Urinary bladder (tissue), 3 donors: ENCODE measurements at regions not wholly inside any gene's neighbourhood (a gene's known extent, or its start where the extent isn't known, plus 50 kb on each side); places are given as distances from the start of the nearest gene placed in this dataset.

Experiments
- DNase-seq: peaks from one replicate; pipeline ENCODE4 v3.0.0-alpha.2; 2015; ENCODE audit errors: extremely low spot score
- H3K27ac ChIP-seq: one replicate; pipeline ENCODE4 v1.5.1; 2013; ENCODE audit warnings: low read depth, mild to moderate bottlenecking, moderate library complexity
- H3K36me3 ChIP-seq: one replicate; pipeline ENCODE4 v1.6.1; 2013; ENCODE audit warnings: mild to moderate bottlenecking, moderate library complexity; ENCODE audit not compliant: insufficient read depth
- H3K4me1 ChIP-seq: one replicate; pipeline ENCODE4 v1.6.1; 2013; ENCODE audit warnings: mild to moderate bottlenecking, moderate library complexity; ENCODE audit not compliant: insufficient read depth
- H3K4me3 ChIP-seq: one replicate; pipeline ENCODE4 v1.5.1; 2013; ENCODE audit warnings: low read depth, low read length
- WGBS: extraction: QIAGEN DNeasy Blood & Tissue Kit; methylation state at CpG from one replicate; pipeline ENCODE4 v1.1.7; 2013; 5-methylcytosine and 5-hydroxymethylcytosine counted together
- donor health status: healthy with polysubstance abuse.
- donor health status: healthy.

DNA sequence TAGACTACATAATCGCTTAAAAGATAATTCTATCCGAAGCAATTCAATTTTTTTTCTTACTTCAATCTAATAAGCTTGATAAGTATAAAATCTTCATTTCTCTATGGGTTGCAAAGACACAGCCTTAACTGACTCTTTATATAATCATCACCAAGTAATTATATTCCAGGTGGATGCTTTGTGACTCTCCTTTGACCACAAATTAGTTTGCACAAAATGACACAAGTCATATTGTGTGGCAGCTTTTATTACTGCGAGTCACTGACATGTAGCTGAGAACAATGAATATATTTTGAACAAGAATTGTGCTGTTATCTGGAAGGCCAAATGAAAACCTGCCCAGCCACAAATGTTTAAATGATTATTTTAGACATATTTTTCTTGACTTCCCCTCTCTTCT is 1727.8 kb downstream of the ARAP2 start:
- Histone ChIP-seq H3K27ac (no peak overlapping the region), H3K4me3 (no peak overlapping the region), H3K36me3 (no peaks in the 10 kb centered on the region), H3K4me1 (no peaks in the 10 kb centered on the region)
- no peak for DNase-seq
- WGBS = 93% methylated on average over 3 of the region's 3 CpGs

DNA sequence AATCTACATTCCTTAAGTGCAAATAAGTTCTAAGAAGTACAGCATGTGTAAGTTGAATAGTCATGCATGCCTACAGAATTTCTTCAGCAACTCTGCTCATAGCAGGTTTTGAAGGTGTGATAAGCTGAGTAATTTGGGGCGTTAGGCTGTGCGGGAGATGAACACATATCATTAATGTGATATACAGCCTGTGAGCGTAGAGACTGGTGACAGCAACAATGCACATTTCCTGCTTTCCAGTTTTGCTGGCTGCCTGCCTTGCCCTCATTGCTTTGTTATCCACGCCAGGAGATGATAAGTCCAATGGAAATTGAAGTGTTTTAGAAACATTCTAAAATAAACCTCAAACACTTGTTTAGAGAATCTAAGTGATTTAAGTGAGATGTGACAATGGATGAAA is 1709.4 kb downstream of the ARAP2 start:
- H3K4me1 ChIP-seq = no peaks in the 10 kb centered on the region
- WGBS = 16% methylated on average over 4 of the region's 4 CpGs
- H3K27ac ChIP-seq = no peak overlapping the region
- H3K4me3 ChIP-seq = no peak overlapping the region
- no peaks in the 10 kb centered on the region for H3K36me3 ChIP-seq
- no peak for DNase-seq

GRCh38 chr4:34566091-34566490 is 1678.2 kb downstream of the ARAP2 start:
- Histone ChIP-seq H3K27ac (no peak overlapping the region), H3K4me1 (no peaks in the 10 kb centered on the region), H3K4me3 (no peak overlapping the region), H3K36me3 (no peaks in the 10 kb centered on the region)
- DNase-seq = no peak
- 46% methylated on average over 2 of the region's 2 CpGs for WGBS

- H3K4me3 ChIP-seq = no peak overlapping the region
- no peak for DNase-seq
- WGBS = 27% methylated on average over 3 of the region's 3 CpGs
Observed at GRCh38 chr4:34572026-34572425, 1672.3 kb downstream of the ARAP2 start.

GRCh38 chr4:34615315-34615714 is 1629.0 kb downstream of the ARAP2 start:
- Histone ChIP-seq H3K27ac (no peak overlapping the region), H3K4me3 (no peak overlapping the region), H3K36me3 (no peaks in the 10 kb centered on the region), H3K4me1 (no peaks in the 10 kb centered on the region)
- no peak for DNase-seq
- WGBS = 82% methylated on average over 3 of the region's 3 CpGs

More at GRCh38 chr4:34572026-34572425, 1672.3 kb downstream of the ARAP2 start:
- Histone ChIP-seq H3K36me3 (no peaks in the 10 kb centered on the region), H3K4me1 (no peaks in the 10 kb centered on the region), H3K27ac (no peak overlapping the region)

DNA sequence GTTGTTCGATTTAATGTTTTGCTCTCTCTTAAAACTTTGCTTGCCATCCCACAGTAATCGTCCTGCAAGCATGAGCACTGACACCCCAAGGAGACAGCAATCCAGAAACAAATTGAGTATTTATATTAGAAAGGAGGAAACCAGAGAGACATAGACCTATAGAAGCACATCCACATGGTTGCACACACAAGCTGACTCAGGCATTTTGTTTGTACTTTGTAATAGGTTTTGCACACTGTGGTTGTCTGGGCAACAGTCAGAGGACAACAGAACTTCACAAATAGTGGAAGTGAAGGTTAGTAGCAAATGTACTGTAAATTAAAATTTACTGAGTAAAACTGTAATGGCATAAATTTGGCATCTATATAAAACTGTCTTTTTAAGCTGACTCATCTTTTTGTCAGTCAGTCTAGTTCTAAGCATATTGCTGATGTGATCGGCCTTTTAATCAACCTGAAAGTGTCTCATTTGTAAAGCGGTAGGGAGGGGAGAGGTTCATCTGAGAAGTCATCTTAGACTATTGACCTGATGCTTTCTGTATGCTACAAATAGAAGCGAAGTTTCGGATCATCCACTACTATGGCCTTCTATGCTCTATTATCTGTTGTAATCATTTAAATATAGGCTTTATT is 1624.7 kb downstream of the ARAP2 start:
- Histone ChIP-seq H3K4me1 (no peaks in the 10 kb centered on the region), H3K4me3 (no peak overlapping the region), H3K36me3 (no peaks in the 10 kb centered on the region), H3K27ac (no peak overlapping the region)
- no peak for DNase-seq
- WGBS = 73% methylated on average over 6 of the region's 6 CpGs

GRCh38 chr4:34628471-34628870 is 1615.8 kb downstream of the ARAP2 start:
- DNase-seq = no peak
- no peak overlapping the region for H3K4me3 ChIP-seq
- H3K4me1 ChIP-seq = no peaks in the 10 kb centered on the region
- H3K36me3 ChIP-seq = no peaks in the 10 kb centered on the region
- H3K27ac ChIP-seq = no peak overlapping the region
- 20% methylated on average over 2 of the region's 2 CpGs for WGBS

DNA sequence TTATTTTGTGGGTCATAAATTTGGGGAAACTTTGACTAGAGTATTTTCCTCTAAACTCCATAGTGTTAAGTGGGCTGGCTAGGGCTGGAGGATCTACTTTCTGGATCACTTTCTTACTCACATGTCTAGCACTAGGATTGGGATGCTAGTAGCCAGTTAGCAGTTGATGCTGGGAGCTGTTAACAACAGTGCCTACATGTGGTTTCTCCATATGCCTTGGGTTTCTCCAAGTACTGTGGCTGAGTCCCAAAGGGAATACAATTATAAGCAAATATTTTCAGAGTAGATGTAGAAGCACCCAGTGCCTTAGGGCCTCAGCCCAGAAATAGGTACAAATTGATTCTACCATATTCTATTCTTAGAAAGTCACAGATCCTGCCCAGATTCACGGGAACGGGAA is 1614.9 kb downstream of the ARAP2 start:
- H3K27ac ChIP-seq = no peak overlapping the region
- WGBS = 75% methylated on average over 2 of the region's 2 CpGs
- H3K4me3 ChIP-seq = no peak overlapping the region

GRCh38 chr4:34633241-34633640 is 1611.1 kb downstream of the ARAP2 start:
- no peak for DNase-seq
- Histone ChIP-seq H3K27ac (no peak overlapping the region), H3K36me3 (no peaks in the 10 kb centered on the region), H3K4me1 (no peaks in the 10 kb centered on the region), H3K4me3 (no peak overlapping the region)
- WGBS = 71% methylated on average over 2 of the region's 2 CpGs

More for the DNA sequence above, 1614.9 kb downstream of the ARAP2 start:
- no peaks in the 10 kb centered on the region for H3K36me3 ChIP-seq
- no peak for DNase-seq
- no peaks in the 10 kb centered on the region for H3K4me1 ChIP-seq

DNA sequence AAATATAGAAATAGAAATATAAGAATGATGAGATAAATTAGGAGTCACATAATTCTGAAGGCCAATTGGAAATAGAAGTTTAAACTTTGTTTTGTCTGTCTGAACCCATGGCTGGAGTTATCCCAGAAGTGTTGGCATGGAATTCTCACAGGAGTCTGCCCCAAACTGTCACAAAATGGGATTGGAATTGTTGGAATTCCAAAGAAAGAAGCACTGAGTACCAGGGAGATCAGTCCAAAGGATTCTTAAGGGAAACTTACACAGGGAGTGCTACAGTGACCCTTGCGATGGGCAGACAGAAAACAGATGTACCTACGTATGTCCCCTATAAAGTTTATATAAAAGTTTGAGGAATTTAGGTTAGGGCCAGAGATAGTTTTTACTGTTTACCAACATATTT is 1607.7 kb downstream of the ARAP2 start:
- WGBS = 67% methylated on average over 2 of the region's 2 CpGs
- Histone ChIP-seq H3K27ac (no peak overlapping the region), H3K36me3 (no peaks in the 10 kb centered on the region), H3K4me1 (no peaks in the 10 kb centered on the region), H3K4me3 (no peak overlapping the region)
- no peak for DNase-seq

DNA sequence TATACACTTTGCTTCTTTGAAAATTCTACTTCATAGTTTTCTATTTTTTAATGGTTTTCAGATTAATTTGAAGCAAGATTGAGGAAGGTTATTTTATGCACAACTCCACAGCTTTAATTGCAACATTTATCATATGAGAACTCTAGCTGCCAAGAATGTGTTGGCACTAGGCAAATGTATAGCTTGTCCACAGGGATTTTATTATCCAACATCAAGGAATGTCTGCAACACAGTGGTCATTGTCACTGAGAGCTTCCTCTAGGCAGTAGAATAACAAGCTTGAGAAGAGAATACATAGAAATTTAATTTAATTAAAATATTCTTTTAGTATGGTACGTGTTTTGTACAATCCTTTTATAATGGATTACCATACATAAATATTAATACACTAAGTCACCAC is 1600.8 kb downstream of the ARAP2 start:
- 61% methylated on average over 1 of the region's 1 CpG for WGBS
- no peak overlapping the region for H3K4me3 ChIP-seq
- no peak for DNase-seq

GRCh38 chr4:34644579-34645115 is 1599.7 kb downstream of the ARAP2 start:
- 78% methylated on average over 4 of the region's 4 CpGs for WGBS
- Histone ChIP-seq H3K4me1 (no peaks in the 10 kb centered on the region), H3K27ac (no peak overlapping the region), H3K4me3 (no peak overlapping the region), H3K36me3 (no peaks in the 10 kb centered on the region)
- DNase-seq = no peak

More for the DNA sequence above, 1600.8 kb downstream of the ARAP2 start:
- H3K36me3 ChIP-seq = no peaks in the 10 kb centered on the region
- no peaks in the 10 kb centered on the region for H3K4me1 ChIP-seq
- no peak overlapping the region for H3K27ac ChIP-seq

DNA sequence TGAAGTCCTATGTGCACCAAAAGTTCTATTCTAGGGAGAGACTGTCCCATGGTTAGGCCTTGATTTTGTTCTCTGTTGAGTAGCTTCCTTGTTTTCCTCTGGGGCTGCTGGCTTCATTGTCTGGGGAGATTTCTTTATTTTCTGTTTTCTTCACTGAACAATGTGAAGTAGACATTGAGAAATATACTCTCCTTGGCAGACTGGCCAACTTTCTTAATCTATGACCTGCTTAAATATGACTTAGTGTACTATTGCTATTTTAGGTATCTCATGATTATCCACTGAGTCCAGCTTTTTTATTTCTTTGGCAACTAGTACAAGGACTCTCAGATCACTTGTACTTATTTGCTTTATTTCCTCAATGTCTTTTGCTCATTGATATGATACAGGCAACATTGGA is 1594.6 kb downstream of the ARAP2 start:
- H3K36me3 ChIP-seq = no peaks in the 10 kb centered on the region
- H3K4me1 ChIP-seq = no peaks in the 10 kb centered on the region
- no peak overlapping the region for H3K4me3 ChIP-seq
- H3K27ac ChIP-seq = no peak overlapping the region
- DNase-seq = no peak

GRCh38 chr4:34664051-34664450 is 1580.3 kb downstream of the ARAP2 start:
- Histone ChIP-seq H3K4me3 (no peak overlapping the region), H3K27ac (no peak overlapping the region), H3K4me1 (no peaks in the 10 kb centered on the region), H3K36me3 (no peaks in the 10 kb centered on the region)
- DNase-seq = no peak
- WGBS = 94% methylated on average over 5 of the region's 5 CpGs

- H3K4me1 ChIP-seq = no peaks in the 10 kb centered on the region
- WGBS = 28% methylated on average over 1 of the region's 1 CpG
Observed at GRCh38 chr4:34676400-34676799, 1567.9 kb downstream of the ARAP2 start.

More at GRCh38 chr4:34676400-34676799, 1567.9 kb downstream of the ARAP2 start:
- H3K4me3 ChIP-seq = no peak overlapping the region
- no peaks in the 10 kb centered on the region for H3K36me3 ChIP-seq
- H3K27ac ChIP-seq = no peak overlapping the region
- DNase-seq = no peak
